Mesothelial cell of epicardium (in vitro differentiated cells): ENCODE measurements at regions not wholly inside any gene's neighbourhood (a gene's known extent, or its start where the extent isn't known, plus 50 kb on each side); places are given as distances from the start of the nearest gene placed in this dataset.

ENCODE experiments used
- DNase-seq, 2 experiments: peaks; one replicate each; pipeline ENCODE4 v3.0.0; 2021; ENCODE audit warnings: low spot score in 2 of 2; ENCODE audit not compliant: unreplicated experiment in 2 of 2
- H3K27ac Mint-ChIP-seq: 2 replicates; pipeline ENCODE4 v1.8.0; 2021; ENCODE audit warnings: mixed read lengths
- H3K27me3 Mint-ChIP-seq: 2 replicates; pipeline ENCODE4 v1.8.0; 2021; ENCODE audit warnings: low read depth, mixed read lengths
- H3K36me3 Mint-ChIP-seq: 2 replicates; pipeline ENCODE4 v1.8.0; 2021; ENCODE audit warnings: mixed read lengths
- H3K4me1 Mint-ChIP-seq: 2 replicates; pipeline ENCODE4 v1.8.0; 2021; ENCODE audit warnings: mixed read lengths
- H3K4me3 Mint-ChIP-seq: 2 replicates; pipeline ENCODE4 v1.8.0; 2021; ENCODE audit warnings: mild to moderate bottlenecking, moderate library complexity, mixed read lengths
- H3K9me3 Mint-ChIP-seq: 2 replicates; pipeline ENCODE4 v1.8.0; 2021; ENCODE audit warnings: mixed read lengths
- CTCF ChIP-seq: fragments of 200-600 bp; sonication (generic); IDR thresholded peaks from one replicate; pipeline ENCODE4 v1.5.0; 2021; ENCODE audit warnings: antibody characterized with exemption; ENCODE audit not compliant: unreplicated experiment

- no peaks in the 10 kb centered on the region for H3K9me3 Mint-ChIP-seq
- no peaks in the 10 kb centered on the region for H3K36me3 Mint-ChIP-seq
- no peak overlapping the region for H3K4me3 Mint-ChIP-seq
- H3K27ac Mint-ChIP-seq: no peak overlapping the region
- no peak for TF ChIP-seq CTCF
- H3K4me1 Mint-ChIP-seq: no peaks in the 10 kb centered on the region
- no peaks in the 10 kb centered on the region for H3K27me3 Mint-ChIP-seq
- DNase-seq: no peak
These were observed 443.3 kb downstream of the VGLL3 start for GRCh38 chr3:86547692-86548091.

DNA sequence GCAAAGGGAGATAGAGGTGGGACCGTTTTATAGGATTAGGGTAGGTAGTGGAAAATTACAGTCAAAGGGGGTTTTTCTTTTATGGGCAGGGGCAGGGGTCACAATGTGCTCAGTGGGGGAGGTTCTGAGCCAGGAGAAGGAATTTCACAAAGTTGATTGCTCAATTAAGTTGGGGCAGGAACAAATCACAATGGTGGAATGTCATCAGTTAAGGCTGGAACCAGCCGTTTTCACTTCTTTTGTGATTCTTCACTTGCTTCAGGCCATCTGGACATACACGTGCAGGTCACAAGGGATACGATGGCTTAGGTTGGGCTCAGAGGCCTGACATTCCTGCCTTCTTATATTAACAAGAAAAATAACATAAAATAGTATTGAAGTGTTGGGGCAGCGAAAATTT is 453.8 kb downstream of the VGLL3 start:
- no peaks in the 10 kb centered on the region for H3K27me3 Mint-ChIP-seq
- H3K4me1 Mint-ChIP-seq: no peaks in the 10 kb centered on the region
- no peak overlapping the region for H3K27ac Mint-ChIP-seq
- no peak overlapping the region for H3K4me3 Mint-ChIP-seq
- peaks cover 16% of the 10 kb centered on the region for H3K9me3 Mint-ChIP-seq
- no peak for TF ChIP-seq CTCF
- DNase-seq: no peak
- H3K36me3 Mint-ChIP-seq: no peaks in the 10 kb centered on the region

DNA sequence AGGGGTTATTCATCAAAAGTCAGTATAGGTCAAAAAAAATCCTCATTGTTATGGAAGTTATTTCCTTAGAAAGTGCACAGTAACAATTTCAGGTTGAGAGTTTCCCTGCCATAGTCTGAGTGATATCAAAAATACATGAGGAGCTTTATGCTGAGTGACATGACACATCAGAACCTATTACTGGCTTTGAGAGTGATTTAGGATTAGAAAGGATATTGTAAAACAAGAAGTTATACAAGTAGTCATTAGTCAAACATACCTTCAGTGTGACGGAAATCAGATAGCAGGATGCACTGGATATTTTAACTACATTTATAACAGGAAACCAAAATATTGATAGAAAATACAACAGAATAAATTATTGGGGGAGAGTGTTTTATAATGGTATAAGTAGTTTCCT is 471.1 kb downstream of the VGLL3 start:
- H3K27ac Mint-ChIP-seq: no peak overlapping the region
- TF ChIP-seq CTCF: no peak

GRCh38 chr3:86481636-86482035 is 509.3 kb downstream of the VGLL3 start:
- no peak for TF ChIP-seq CTCF
- Mint-ChIP-seq H3K27me3 (no peaks in the 10 kb centered on the region), H3K27ac (no peak overlapping the region), H3K4me3 (no peak overlapping the region), H3K4me1 (no peaks in the 10 kb centered on the region), H3K9me3 (peaks cover 29% of the 10 kb centered on the region), H3K36me3 (no peaks in the 10 kb centered on the region)
- DNase-seq: no peak

More for the DNA sequence above, 471.1 kb downstream of the VGLL3 start:
- no peak for DNase-seq
- no peaks in the 10 kb centered on the region for H3K27me3 Mint-ChIP-seq
- H3K36me3 Mint-ChIP-seq: no peaks in the 10 kb centered on the region
- H3K9me3 Mint-ChIP-seq: no peaks in the 10 kb centered on the region
- H3K4me3 Mint-ChIP-seq: no peak overlapping the region
- H3K4me1 Mint-ChIP-seq: peaks cover 8% of the 10 kb centered on the region

DNA sequence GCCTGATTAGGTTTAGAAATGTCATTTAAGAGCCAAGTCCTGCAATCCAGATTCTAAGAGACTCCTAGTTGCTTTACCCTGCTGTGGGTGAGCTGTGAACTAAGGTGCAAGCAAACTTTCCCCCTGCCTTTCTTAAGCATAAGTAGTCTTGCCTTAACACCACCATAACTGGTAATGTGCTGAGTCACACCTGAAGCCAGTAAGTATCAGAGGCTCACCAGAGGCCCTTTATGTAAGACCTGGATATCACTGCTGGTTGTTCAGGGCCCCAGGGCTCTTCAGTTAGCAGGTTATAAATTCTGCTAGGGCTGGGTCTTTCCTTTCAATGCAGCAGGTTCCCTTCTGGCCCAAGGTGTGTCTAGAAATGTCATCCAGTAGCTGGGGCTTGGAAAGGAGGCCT is 509.9 kb downstream of the VGLL3 start:
- Mint-ChIP-seq H3K27me3 (no peaks in the 10 kb centered on the region), H3K27ac (no peak overlapping the region), H3K4me1 (no peaks in the 10 kb centered on the region), H3K4me3 (no peak overlapping the region), H3K36me3 (no peaks in the 10 kb centered on the region), H3K9me3 (peaks cover 29% of the 10 kb centered on the region)
- no peak for TF ChIP-seq CTCF
- no peak for DNase-seq

- Mint-ChIP-seq H3K36me3 (no peaks in the 10 kb centered on the region), H3K4me1 (no peaks in the 10 kb centered on the region), H3K27ac (no peak overlapping the region), H3K4me3 (no peak overlapping the region), H3K9me3 (peaks cover 6% of the 10 kb centered on the region), H3K27me3 (no peaks in the 10 kb centered on the region)
- DNase-seq: no peak
- TF ChIP-seq CTCF: no peak
These were observed 526.8 kb downstream of the VGLL3 start for GRCh38 chr3:86464180-86464579.
